HEK293 (cell line): ENCODE measurements at regions not wholly inside any gene's neighbourhood (a gene's known extent, or its start where the extent isn't known, plus 50 kb on each side); places are given as distances from the start of the nearest gene placed in this dataset.

ENCODE experiments used
- CTCF ChIA-PET: fragments of 350-600 bp; formaldehyde crosslinking; extraction: SDS; loops from one replicate; lab custom pipeline; 2021; ENCODE audit warnings: antibody characterized with exemption; lab: Yijun Ruan, JAX
- POLR2A ChIA-PET: fragments of 300-600 bp; formaldehyde crosslinking; extraction: SDS; loops from one replicate; lab custom pipeline; 2020; ENCODE audit warnings: antibody characterized with exemption, inconsistent platforms; lab: Yijun Ruan, JAX
- H3K27ac ChIP-seq: fragments of 200-500 bp; sonication (Bioruptor generic); 2 replicates; pipeline ENCODE4 v1.5.1; 2014; ENCODE audit warnings: low read depth, low read length, control low read depth, inconsistent platforms; ENCODE audit errors: extremely low read depth
- H3K36me3 ChIP-seq, 2 experiments: fragments of 200-500 bp in 1 of 2; sonication (Bioruptor generic) in 1 of 2; 1 replicate in 1 of 2; 2 replicates in 1 of 2; pipeline ENCODE4 v1.5.1; 2014 to 2017; ENCODE audit warnings: inconsistent platforms in 2 of 2, low read length in 2 of 2; ENCODE audit not compliant: control insufficient read depth in 2 of 2, insufficient read depth in 1 of 2
- H3K4me1 ChIP-seq: fragments of 200-500 bp; sonication (Bioruptor generic); 2 replicates; pipeline ENCODE4 v1.5.1; 2014; ENCODE audit warnings: mild to moderate bottlenecking, low read length, inconsistent platforms; ENCODE audit not compliant: control insufficient read depth, insufficient read depth
- H3K4me3 ChIP-seq: 2 replicates; pipeline ENCODE4 v1.5.1; 2011; ENCODE audit warnings: low read depth, mild to moderate bottlenecking, control low read depth, low read length, moderate library complexity
- H3K9me3 ChIP-seq: fragments of 200-500 bp; sonication (Bioruptor generic); 2 replicates; pipeline ENCODE4 v1.5.1; 2014; ENCODE audit warnings: low read depth, low read length, inconsistent platforms; ENCODE audit not compliant: control insufficient read depth, insufficient read depth
- GLIS2 ChIP-seq: fragments of 450-650 bp; formaldehyde crosslinking; IDR thresholded peaks from 2 replicates; pipeline ENCODE4 v1.5.1; 2016; ENCODE audit warnings: missing biosample characterization, missing genetic modification characterization
- KLF16 ChIP-seq: fragments of 450-650 bp; formaldehyde crosslinking; IDR thresholded peaks from 2 replicates; pipeline ENCODE4 v1.5.1; 2017; ENCODE audit warnings: missing biosample characterization, missing genetic modification characterization
- PRDM10 ChIP-seq: fragments of 450-650 bp; formaldehyde crosslinking; IDR thresholded peaks from 2 replicates; pipeline ENCODE4 v1.5.1; 2016; ENCODE audit warnings: missing biosample characterization, missing genetic modification characterization
- TSHZ1 ChIP-seq: fragments of 450-650 bp; formaldehyde crosslinking; IDR thresholded peaks from 2 replicates; pipeline ENCODE4 v1.5.1; 2016; ENCODE audit warnings: missing biosample characterization, missing genetic modification characterization, borderline replicate concordance
- ZBTB21 ChIP-seq: fragments of 450-650 bp; formaldehyde crosslinking; IDR thresholded peaks from 2 replicates; pipeline ENCODE4 v1.5.1; 2017; ENCODE audit warnings: missing biosample characterization, missing genetic modification characterization
- ZBTB49 ChIP-seq: fragments of 450-650 bp; formaldehyde crosslinking; IDR thresholded peaks from 2 replicates; pipeline ENCODE4 v1.5.1; 2016; ENCODE audit warnings: missing biosample characterization, missing genetic modification characterization, low read depth
- ZNF112 ChIP-seq: fragments of 450-650 bp; formaldehyde crosslinking; IDR thresholded peaks from 2 replicates; pipeline ENCODE4 v1.5.0; 2017; ENCODE audit warnings: missing biosample characterization, missing genetic modification characterization
- ZNF155 ChIP-seq: fragments of 450-650 bp; formaldehyde crosslinking; IDR thresholded peaks from 2 replicates; pipeline ENCODE4 v1.5.1; 2016; ENCODE audit warnings: missing biosample characterization, missing genetic modification characterization
- ZNF18 ChIP-seq: fragments of 450-650 bp; formaldehyde crosslinking; IDR thresholded peaks from 2 replicates; pipeline ENCODE4 v1.5.1; 2016; ENCODE audit warnings: missing biosample characterization, missing genetic modification characterization
- ZNF26 ChIP-seq: fragments of 450-650 bp; formaldehyde crosslinking; IDR thresholded peaks from 2 replicates; pipeline ENCODE4 v1.5.1; 2016; ENCODE audit warnings: missing biosample characterization, missing genetic modification characterization
- ZNF341 ChIP-seq: fragments of 450-650 bp; formaldehyde crosslinking; IDR thresholded peaks from 2 replicates; pipeline ENCODE4; 2016; ENCODE audit warnings: low read depth, missing biosample characterization, missing genetic modification characterization
- ZNF354C ChIP-seq: fragments of 450-650 bp; formaldehyde crosslinking; IDR thresholded peaks from 2 replicates; pipeline ENCODE4 v1.5.1; 2016; ENCODE audit warnings: missing biosample characterization, missing genetic modification characterization, low read depth, borderline replicate concordance
- ZNF362 ChIP-seq: fragments of 450-650 bp; formaldehyde crosslinking; IDR thresholded peaks from 2 replicates; pipeline ENCODE4 v1.5.1; 2016; ENCODE audit warnings: missing biosample characterization, missing genetic modification characterization
- ZNF391 ChIP-seq: fragments of 450-650 bp; formaldehyde crosslinking; IDR thresholded peaks from 2 replicates; pipeline ENCODE4 v1.5.1; 2016; ENCODE audit warnings: low read depth, missing biosample characterization, missing genetic modification characterization, borderline replicate concordance
- ZNF416 ChIP-seq: fragments of 450-650 bp; formaldehyde crosslinking; IDR thresholded peaks from 2 replicates; pipeline ENCODE4 v1.5.1; 2016; ENCODE audit warnings: missing biosample characterization, missing genetic modification characterization
- ZNF423 ChIP-seq: fragments of 450-650 bp; formaldehyde crosslinking; IDR thresholded peaks from 2 replicates; pipeline ENCODE4 v1.5.1; 2016; ENCODE audit warnings: missing biosample characterization, missing genetic modification characterization
- ZNF473 ChIP-seq: fragments of 450-650 bp; formaldehyde crosslinking; IDR thresholded peaks from 2 replicates; pipeline ENCODE4 v1.5.1; 2017; ENCODE audit warnings: missing biosample characterization, missing genetic modification characterization
- ZNF48 ChIP-seq: fragments of 450-650 bp; formaldehyde crosslinking; IDR thresholded peaks from 2 replicates; pipeline ENCODE4 v1.5.1; 2016; ENCODE audit warnings: missing biosample characterization, missing genetic modification characterization
- ZNF529 ChIP-seq: fragments of 450-650 bp; formaldehyde crosslinking; IDR thresholded peaks from 2 replicates; pipeline ENCODE4 v1.5.1; 2017; ENCODE audit warnings: missing genetic modification characterization, missing biosample characterization; ENCODE audit not compliant: insufficient replicate concordance
- ZNF549 ChIP-seq: fragments of 450-650 bp; IDR thresholded peaks from 2 replicates; pipeline ENCODE4 v1.5.1; 2018; ENCODE audit warnings: missing biosample characterization, missing genetic modification characterization, mild to moderate bottlenecking, inconsistent platforms, moderate library complexity
- ZNF585B ChIP-seq: fragments of 450-650 bp; formaldehyde crosslinking; IDR thresholded peaks from 2 replicates; pipeline ENCODE4 v1.5.1; 2016; ENCODE audit warnings: missing biosample characterization, missing genetic modification characterization
- ZNF707 ChIP-seq: fragments of 450-650 bp; formaldehyde crosslinking; IDR thresholded peaks from 2 replicates; pipeline ENCODE4 v1.5.1; 2016; ENCODE audit warnings: missing biosample characterization, missing genetic modification characterization

- TF ChIP-seq ZNF707 (tag by site-specific recombination) (no peak), ZNF18 (tag by site-specific recombination) (no peak), KLF16 (no peak), ZNF416 (tag by site-specific recombination) (no peak), ZNF529 (no peak), ZNF362 (tag by site-specific recombination) (no peak), ZNF549 (tag by site-specific recombination) (no peak), ZNF341 (no peak), ZNF391 (tag by site-specific recombination) (no peak), TSHZ1 (no peak)
- Histone ChIP-seq H3K4me3 (no peak overlapping the region), H3K36me3 (no peaks in the 10 kb centered on the region), H3K9me3 (no peaks in the 10 kb centered on the region), H3K27ac (no peak overlapping the region), H3K4me1 (no peaks in the 10 kb centered on the region)
- CTCF ChIA-PET = no interaction called here
- POLR2A ChIA-PET = no interaction called here
Observed at GRCh38 chr13:74202129-74202813, 68.1 kb upstream of the KLF12 start.

- Histone ChIP-seq H3K4me3 (no peak overlapping the region), H3K4me1 (no peaks in the 10 kb centered on the region), H3K9me3 (no peaks in the 10 kb centered on the region), H3K36me3 (no peaks in the 10 kb centered on the region), H3K27ac (no peak overlapping the region)
- POLR2A ChIA-PET = no interaction called here
- CTCF ChIA-PET = no interaction called here
- TF ChIP-seq ZNF473 (no peak), ZNF48 (tag by site-specific recombination) (no peak), ZNF155 (tag by site-specific recombination) (no peak), ZBTB49 (no peak), GLIS2 (tag by site-specific recombination) (no peak), ZNF26 (no peak), ZNF354C (tag by site-specific recombination) (no peak), ZNF423 (tag by site-specific recombination) (no peak), PRDM10 (tag by site-specific recombination) (no peak), ZBTB21 (no peak), ZNF112 (tag by site-specific recombination) (no peak), ZNF585B (tag by site-specific recombination) (no peak)
Observed at GRCh38 chr13:74201530-74201929, 67.3 kb upstream of the KLF12 start.
